ENCODE measurements at regions not wholly inside any gene's neighbourhood (a gene's known extent, or its start where the extent isn't known, plus 50 kb on each side); places are given as distances from the start of the nearest gene placed in this dataset.

DNA sequence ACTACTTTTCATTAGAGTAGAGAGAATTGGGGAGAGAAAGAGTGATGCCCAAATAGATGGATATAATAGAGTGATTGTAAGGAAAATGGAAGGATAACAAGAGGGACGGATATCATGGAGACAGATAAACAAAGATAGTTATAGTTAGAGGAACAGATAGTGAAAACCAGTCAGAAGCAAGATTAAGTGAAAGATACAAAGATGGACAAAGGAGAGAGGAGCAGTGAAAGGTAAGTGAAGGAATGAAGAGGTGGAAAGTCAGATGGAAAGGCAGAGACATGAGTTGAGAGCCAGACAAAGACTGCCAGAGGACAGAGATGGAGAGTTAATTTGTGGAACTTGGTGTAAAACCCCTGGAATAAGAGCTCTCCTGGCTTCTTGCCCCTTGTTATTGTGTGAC is 59.2 kb upstream of the CISTR start:
- Mint-ChIP-seq H3K4me3 (no peak overlapping the region), H3K27me3 (peaks cover 17% of the 10 kb centered on the region), H3K4me1 (ENCODE audit: low read depth) (no peaks in the 10 kb centered on the region), H3K9me3 (no peaks in the 10 kb centered on the region), H3K36me3 (ENCODE audit: low read depth) (no peaks in the 10 kb centered on the region), H3K27ac (no peak overlapping the region)
- no peak overlapping the region for H3K27ac ChIP-seq (ENCODE audit: low read depth in 1 of 2, low read length in 2 of 2)
- DNase-seq: no peak
- TF ChIP-seq, protein P1, sequence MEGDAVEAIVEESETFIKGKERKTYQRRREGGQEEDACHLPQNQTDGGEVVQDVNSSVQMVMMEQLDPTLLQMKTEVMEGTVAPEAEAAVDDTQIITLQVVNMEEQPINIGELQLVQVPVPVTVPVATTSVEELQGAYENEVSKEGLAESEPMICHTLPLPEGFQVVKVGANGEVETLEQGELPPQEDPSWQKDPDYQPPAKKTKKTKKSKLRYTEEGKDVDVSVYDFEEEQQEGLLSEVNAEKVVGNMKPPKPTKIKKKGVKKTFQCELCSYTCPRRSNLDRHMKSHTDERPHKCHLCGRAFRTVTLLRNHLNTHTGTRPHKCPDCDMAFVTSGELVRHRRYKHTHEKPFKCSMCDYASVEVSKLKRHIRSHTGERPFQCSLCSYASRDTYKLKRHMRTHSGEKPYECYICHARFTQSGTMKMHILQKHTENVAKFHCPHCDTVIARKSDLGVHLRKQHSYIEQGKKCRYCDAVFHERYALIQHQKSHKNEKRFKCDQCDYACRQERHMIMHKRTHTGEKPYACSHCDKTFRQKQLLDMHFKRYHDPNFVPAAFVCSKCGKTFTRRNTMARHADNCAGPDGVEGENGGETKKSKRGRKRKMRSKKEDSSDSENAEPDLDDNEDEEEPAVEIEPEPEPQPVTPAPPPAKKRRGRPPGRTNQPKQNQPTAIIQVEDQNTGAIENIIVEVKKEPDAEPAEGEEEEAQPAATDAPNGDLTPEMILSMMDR (IDR thresholded peaks at IDR 0.05): no peak
- ATAC-seq (ENCODE audit: poor library complexity): no peak
- CTCF ChIA-PET: no interaction called here
- H3K4me1 ChIP-seq (ENCODE audit: insufficient read depth, low read length): no peaks in the 10 kb centered on the region
- H3K4me3 ChIP-seq (ENCODE audit: low read length): no peak overlapping the region
- H3K36me3 ChIP-seq (ENCODE audit: insufficient read depth, low read length): no peaks in the 10 kb centered on the region
- H3K27me3 ChIP-seq (ENCODE audit: control insufficient read depth in 1 of 2, insufficient read depth in 2 of 2, low read length in 2 of 2): peaks cover 15 to 31% of the 10 kb centered on the region in 2 experiments
- POLR2A ChIA-PET: no interaction called here
- no peaks in the 10 kb centered on the region for H3K9me3 ChIP-seq (ENCODE audit: control insufficient read depth in 1 of 2, insufficient read depth in 1 of 2, low read length in 2 of 2)
- intact Hi-C loops (cut with DNase I, micrococcal nuclease): no loop called here

DNA sequence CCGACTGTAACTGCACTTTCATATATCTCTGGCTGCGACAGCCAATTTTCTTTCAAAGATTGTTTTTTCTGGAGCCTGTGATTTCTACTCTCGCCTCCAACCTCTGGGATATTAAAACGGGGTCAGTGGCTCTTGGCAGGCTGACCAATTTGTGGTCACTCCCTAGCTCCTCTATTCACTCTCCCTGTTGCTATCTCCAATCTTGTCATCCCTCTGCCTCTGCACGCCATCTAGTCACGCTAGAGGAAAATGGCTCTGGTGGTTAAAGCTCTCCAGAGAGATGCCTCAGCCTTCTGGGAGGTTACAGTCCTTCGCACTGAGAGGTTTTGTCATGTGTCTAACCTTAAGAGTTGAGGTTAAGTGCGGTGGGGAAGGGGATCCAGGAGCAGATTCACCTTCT is 59.8 kb upstream of the CISTR start:
- H3K9me3 Mint-ChIP-seq: no peaks in the 10 kb centered on the region
- TF ChIP-seq, protein P1 (IDR thresholded peaks at IDR 0.05): no peak
- Histone ChIP-seq H3K4me1 (ENCODE audit: insufficient read depth, low read length) (no peaks in the 10 kb centered on the region), H3K27me3 (ENCODE audit: control insufficient read depth in 1 of 2, insufficient read depth in 2 of 2, low read length in 2 of 2) (peaks cover 11 to 35% of the 10 kb centered on the region in 2 experiments), H3K4me3 (ENCODE audit: low read length) (no peak overlapping the region), H3K27ac (ENCODE audit: low read depth in 1 of 2, low read length in 2 of 2) (no peak overlapping the region), H3K9me3 (ENCODE audit: control insufficient read depth in 1 of 2, insufficient read depth in 1 of 2, low read length in 2 of 2) (no peaks in the 10 kb centered on the region), H3K36me3 (ENCODE audit: insufficient read depth, low read length) (no peaks in the 10 kb centered on the region)
- ATAC-seq (ENCODE audit: poor library complexity): no peak
- peaks cover 24% of the 10 kb centered on the region for H3K27me3 Mint-ChIP-seq
- DNase-seq: no peak
- no peaks in the 10 kb centered on the region for H3K36me3 Mint-ChIP-seq (ENCODE audit: low read depth)
- H3K27ac Mint-ChIP-seq: no peak overlapping the region
- ChIA-PET CTCF (no interaction called here), POLR2A (no interaction called here)
- H3K4me1 Mint-ChIP-seq (ENCODE audit: low read depth): no peaks in the 10 kb centered on the region
- intact Hi-C loops (cut with DNase I, micrococcal nuclease): no loop called here
- no peak overlapping the region for H3K4me3 Mint-ChIP-seq

DNA sequence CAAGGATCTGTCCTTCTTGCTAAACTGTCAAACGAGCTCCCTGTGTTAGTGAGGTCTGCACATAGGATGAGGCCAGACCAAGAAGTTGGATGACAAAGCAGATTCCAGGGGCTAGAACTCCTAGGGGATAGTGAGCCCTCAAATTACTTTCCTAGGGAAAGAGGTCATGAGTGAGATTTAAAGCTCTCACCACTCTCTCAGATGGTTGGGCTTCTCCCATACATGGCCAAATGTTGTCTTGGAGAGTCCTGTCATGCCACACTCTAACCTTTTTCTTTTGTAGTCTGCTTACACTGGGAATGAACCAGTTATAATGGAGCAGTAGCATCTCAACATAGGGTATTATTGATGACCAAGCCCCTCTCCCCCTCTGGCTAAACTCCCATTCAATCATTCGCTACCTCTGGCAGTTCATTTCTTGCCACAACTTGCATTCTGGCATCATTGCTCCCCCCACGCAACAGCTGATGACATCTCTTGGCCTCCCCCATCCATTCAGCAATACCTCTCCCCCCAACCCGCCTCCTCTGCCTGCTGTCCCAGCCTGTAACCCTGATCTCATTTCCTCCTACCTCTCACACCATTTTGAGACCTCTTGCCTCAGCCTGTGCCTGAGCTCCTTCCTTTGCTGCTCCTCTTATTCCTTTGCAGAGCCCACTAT is 64.7 kb upstream of the CISTR start:
- POLR2A ChIA-PET: no interaction called here
- CTCF ChIA-PET: interaction anchor here (1.0 kb wide), 1 partner anchor 9 kb away, joined by 4 read pairs; no protein-coding TSS in a partner anchor
- intact Hi-C loops (cut with DNase I, micrococcal nuclease): no loop called here

More for the DNA sequence above, 64.7 kb upstream of the CISTR start:
- no peak for DNase-seq
- Mint-ChIP-seq H3K9me3 (no peaks in the 10 kb centered on the region), H3K27ac (no peak overlapping the region), H3K27me3 (peaks cover 72% of the 10 kb centered on the region), H3K4me1 (ENCODE audit: low read depth) (no peaks in the 10 kb centered on the region), H3K4me3 (no peak overlapping the region), H3K36me3 (ENCODE audit: low read depth) (no peaks in the 10 kb centered on the region)
- H3K36me3 ChIP-seq (ENCODE audit: insufficient read depth, low read length): no peaks in the 10 kb centered on the region
- H3K27me3 ChIP-seq (ENCODE audit: control insufficient read depth in 1 of 2, insufficient read depth in 2 of 2, low read length in 2 of 2): peaks cover 33 to 48% of the 10 kb centered on the region in 2 experiments
- H3K9me3 ChIP-seq (ENCODE audit: control insufficient read depth in 1 of 2, insufficient read depth in 1 of 2, low read length in 2 of 2): no peaks in the 10 kb centered on the region
- H3K4me1 ChIP-seq (ENCODE audit: insufficient read depth, low read length): no peaks in the 10 kb centered on the region
- no peak overlapping the region for H3K4me3 ChIP-seq (ENCODE audit: low read length)
- H3K27ac ChIP-seq (ENCODE audit: low read depth in 1 of 2, low read length in 2 of 2): no peak overlapping the region
- ATAC-seq (ENCODE audit: poor library complexity): no peak
- TF ChIP-seq, protein P1 (IDR thresholded peaks at IDR 0.05): no peak
